SJCRH30 (cell line): ENCODE measurements at regions not wholly inside any gene's neighbourhood (a gene's known extent, or its start where the extent isn't known, plus 50 kb on each side); places are given as distances from the start of the nearest gene placed in this dataset.
A peak's percentile ranks its signal among the peaks of the same experiment; 100 is the strongest.
"Not testable (repeated sequence)": the region's sequence is repeated elsewhere in the genome, so short reads cannot be mapped to it uniquely, and the experiment has no call there.

Experiments
- DNase-seq, 2 experiments: peaks; one replicate each; pipeline ENCODE4 v3.0.0-alpha.2; 2015 to 2020
- H3K27ac ChIP-seq: fragments of 250-450 bp; sonication (Bioruptor Pico); 2 replicates; pipeline ENCODE4 v1.5.1; 2020; ENCODE audit warnings: mild to moderate bottlenecking, moderate library complexity
- H3K27me3 ChIP-seq: fragments of 250-450 bp; sonication (Bioruptor Pico); 2 replicates; pipeline ENCODE4 v1.5.1; 2020; ENCODE audit warnings: mild to moderate bottlenecking, moderate library complexity
- H3K36me3 ChIP-seq: fragments of 250-450 bp; sonication (Bioruptor Pico); 2 replicates; pipeline ENCODE4 v1.5.1; 2020; ENCODE audit warnings: mild to moderate bottlenecking, moderate library complexity
- H3K4me1 ChIP-seq: fragments of 250-450 bp; sonication (Bioruptor Pico); 2 replicates; pipeline ENCODE4 v1.5.1; 2020; ENCODE audit warnings: mild to moderate bottlenecking, moderate library complexity
- H3K4me3 ChIP-seq: fragments of 250-450 bp; sonication (Bioruptor Pico); 2 replicates; pipeline ENCODE4 v1.5.1; 2020; ENCODE audit warnings: mild to moderate bottlenecking, moderate library complexity
- H3K9me3 ChIP-seq: fragments of 250-450 bp; sonication (Bioruptor Pico); replicated peaks from 2 replicates; pipeline ENCODE4 v1.5.1; 2020; ENCODE audit warnings: mild to moderate bottlenecking, moderate library complexity

DNA sequence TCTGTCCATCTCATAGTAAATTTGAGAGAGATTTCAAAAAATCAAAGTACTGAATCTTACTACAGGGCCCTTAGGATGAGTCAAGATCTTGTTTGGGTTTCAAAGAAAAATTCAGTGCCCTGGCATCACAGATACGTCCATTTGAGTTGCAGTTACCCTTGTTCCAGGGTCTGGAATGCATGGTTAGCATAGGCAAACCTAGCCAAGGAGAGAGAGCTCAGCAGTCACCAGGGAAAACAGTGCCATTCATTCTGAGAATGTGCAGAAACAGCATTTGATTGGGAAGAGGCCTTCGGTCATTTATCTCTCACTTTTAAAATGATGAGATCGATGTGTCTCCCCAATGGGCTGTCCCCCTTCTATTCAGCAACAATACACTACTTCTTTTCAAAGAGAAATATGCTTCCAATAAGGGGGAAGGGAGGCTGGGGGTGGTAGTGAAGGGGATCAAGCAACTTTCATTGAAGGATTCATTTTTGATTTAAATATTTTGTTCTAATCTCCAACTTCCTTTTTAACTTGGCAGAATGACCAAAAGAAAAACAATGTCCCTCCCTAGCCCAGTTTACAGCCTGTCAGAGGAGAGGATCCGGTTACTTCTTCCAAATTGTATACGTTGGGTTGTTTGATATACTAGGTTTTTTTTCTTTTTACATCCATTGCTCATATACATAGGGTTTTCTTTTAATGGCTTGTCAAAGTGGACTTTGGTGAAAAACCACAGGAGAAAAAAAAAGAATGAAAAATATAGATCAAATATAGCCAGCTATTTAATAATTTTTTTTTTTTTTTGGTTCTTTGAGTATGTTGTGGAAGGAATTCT is 491.1 kb downstream of the CCDC171 start:
- H3K27me3 ChIP-seq: no peaks in the 10 kb centered on the region
- no peaks in the 10 kb centered on the region for H3K9me3 ChIP-seq
- H3K4me3 ChIP-seq: no peak overlapping the region
- DNase-seq: peak in 1 of 2 experiments; percentile 54
- no peaks in the 10 kb centered on the region for H3K36me3 ChIP-seq
- peak overlapping the region; percentile 36 for H3K27ac ChIP-seq
- peaks cover 16% of the 10 kb centered on the region for H3K4me1 ChIP-seq

DNA sequence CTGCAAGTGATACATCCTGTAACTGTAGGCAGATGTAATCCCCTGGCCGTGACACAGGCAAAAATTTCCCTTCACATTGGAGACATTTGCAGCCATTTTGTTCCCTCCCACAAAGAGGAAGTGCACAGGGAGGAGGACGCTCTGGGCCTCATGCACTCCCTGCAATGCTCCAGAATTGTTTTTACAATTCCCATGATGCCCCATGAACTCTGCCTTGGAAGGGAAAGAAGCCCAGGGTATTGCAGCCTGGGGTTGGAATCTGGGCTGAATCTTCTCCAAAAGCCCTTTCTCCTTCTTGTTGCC is 491.7 kb downstream of the CCDC171 start:
- Histone ChIP-seq H3K27ac (peak overlapping the region; percentile 36), H3K9me3 (no peaks in the 10 kb centered on the region), H3K4me3 (no peak overlapping the region), H3K27me3 (no peaks in the 10 kb centered on the region), H3K36me3 (no peaks in the 10 kb centered on the region), H3K4me1 (peaks cover 16% of the 10 kb centered on the region)
- peak in 1 of 2 experiments; percentile 60 for DNase-seq

DNA sequence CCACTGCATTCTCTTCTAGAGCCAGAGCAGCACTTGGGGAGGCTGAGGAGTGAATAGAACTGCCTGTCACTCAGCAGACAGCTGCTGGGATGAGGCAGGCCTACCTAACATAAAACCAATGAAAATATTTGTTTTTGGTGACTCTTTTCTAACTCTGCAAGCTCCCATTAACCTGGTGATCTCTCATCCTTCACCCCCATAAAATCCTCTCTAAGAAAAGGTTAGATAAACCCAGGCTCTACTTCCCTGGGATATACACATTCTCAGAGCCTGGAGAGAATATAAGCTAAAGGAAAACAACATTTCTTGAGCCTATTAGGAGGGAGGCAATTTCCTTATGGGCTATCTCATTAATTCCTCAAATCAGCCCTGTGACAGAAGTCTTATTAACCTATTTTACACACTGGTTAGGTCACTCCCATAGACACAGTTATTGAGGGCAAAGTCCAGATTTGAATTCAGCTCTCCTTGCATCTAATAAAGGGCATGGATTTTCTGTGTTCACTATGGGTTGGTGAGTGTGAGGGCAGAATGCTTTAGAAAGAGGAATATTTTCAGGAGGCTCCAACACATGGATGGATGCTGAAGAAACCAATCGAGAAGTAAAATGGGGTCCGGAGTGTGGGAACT is 492.9 kb downstream of the CCDC171 start:
- H3K4me3 ChIP-seq: no peak overlapping the region
- no peaks in the 10 kb centered on the region for H3K27me3 ChIP-seq
- DNase-seq: no peak
- H3K36me3 ChIP-seq: no peaks in the 10 kb centered on the region
- H3K27ac ChIP-seq: no peak overlapping the region
- H3K4me1 ChIP-seq: peaks cover 16% of the 10 kb centered on the region
- no peaks in the 10 kb centered on the region for H3K9me3 ChIP-seq

DNA sequence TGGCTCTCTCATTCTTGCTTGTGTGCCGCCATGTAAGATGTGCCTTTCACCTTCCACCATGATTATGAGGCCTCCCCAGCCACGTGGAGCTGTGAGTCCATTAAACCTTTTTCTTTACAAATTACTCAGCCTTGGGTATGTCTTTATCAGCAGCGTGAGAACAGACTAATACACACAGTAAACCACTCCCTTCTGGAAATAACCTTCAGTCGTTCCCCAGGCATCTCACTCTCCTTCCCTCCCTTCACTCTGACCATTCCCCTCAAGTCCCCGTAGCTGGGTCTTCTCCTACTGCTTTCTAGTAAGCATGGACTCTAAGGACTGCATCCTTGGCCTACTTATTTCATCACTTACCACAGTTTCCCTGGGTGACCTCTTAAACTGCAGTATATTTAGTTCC is 493.9 kb downstream of the CCDC171 start:
- Histone ChIP-seq H3K27ac (no peak overlapping the region), H3K4me3 (no peak overlapping the region), H3K27me3 (no peaks in the 10 kb centered on the region), H3K9me3 (no peaks in the 10 kb centered on the region), H3K4me1 (peaks cover 16% of the 10 kb centered on the region), H3K36me3 (no peaks in the 10 kb centered on the region)
- no peak for DNase-seq

DNA sequence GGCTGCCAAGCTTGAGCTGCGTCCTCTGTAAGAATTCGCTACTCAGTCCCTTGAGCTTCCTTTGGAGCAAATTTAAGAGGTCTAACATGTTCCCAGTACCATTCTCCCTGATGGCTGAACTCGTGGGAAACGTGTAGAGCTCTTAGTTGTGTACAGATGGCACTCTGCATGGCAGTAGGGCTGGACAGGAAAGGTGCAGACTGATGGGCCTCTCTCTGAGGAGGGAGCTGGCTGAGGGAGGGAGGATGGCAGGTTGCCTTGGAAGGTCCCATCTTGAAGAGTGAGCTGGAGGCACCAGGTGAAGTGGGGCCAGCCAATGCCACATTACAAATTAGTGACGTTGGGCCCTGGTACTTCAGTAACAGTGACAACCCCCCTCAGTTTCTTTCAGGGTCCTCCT is 495.3 kb downstream of the CCDC171 start:
- DNase-seq: no peak
- Histone ChIP-seq H3K9me3 (no peaks in the 10 kb centered on the region), H3K4me3 (no peak overlapping the region), H3K4me1 (peaks cover 16% of the 10 kb centered on the region), H3K36me3 (no peaks in the 10 kb centered on the region), H3K27ac (no peak overlapping the region), H3K27me3 (no peaks in the 10 kb centered on the region)

DNA sequence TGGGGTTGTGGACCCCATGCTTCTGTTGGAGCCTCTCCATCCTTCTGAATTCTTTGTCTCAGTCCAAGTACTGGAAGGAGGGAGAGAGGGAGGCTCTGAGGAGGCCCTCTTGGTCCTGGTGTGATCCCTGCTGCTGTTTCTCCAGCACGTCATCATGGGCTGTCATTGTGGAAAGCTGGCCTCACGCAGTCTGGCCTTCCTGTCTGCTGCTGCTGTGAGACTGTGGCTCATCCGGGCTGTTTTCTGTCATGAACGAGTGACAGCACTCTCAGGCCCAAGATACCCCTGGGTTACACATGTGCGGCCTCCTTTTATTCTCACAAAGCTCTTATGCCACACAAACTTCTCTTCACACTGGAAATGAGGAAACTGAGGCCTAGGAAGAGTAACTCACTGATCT is 499.3 kb downstream of the CCDC171 start:
- no peak for DNase-seq
- no peaks in the 10 kb centered on the region for H3K36me3 ChIP-seq
- no peak overlapping the region for H3K27ac ChIP-seq
- H3K9me3 ChIP-seq: no peaks in the 10 kb centered on the region
- H3K4me1 ChIP-seq: no peaks in the 10 kb centered on the region; the same call in 1 of the 2 replicates
- no peaks in the 10 kb centered on the region for H3K27me3 ChIP-seq
- no peak overlapping the region for H3K4me3 ChIP-seq

DNA sequence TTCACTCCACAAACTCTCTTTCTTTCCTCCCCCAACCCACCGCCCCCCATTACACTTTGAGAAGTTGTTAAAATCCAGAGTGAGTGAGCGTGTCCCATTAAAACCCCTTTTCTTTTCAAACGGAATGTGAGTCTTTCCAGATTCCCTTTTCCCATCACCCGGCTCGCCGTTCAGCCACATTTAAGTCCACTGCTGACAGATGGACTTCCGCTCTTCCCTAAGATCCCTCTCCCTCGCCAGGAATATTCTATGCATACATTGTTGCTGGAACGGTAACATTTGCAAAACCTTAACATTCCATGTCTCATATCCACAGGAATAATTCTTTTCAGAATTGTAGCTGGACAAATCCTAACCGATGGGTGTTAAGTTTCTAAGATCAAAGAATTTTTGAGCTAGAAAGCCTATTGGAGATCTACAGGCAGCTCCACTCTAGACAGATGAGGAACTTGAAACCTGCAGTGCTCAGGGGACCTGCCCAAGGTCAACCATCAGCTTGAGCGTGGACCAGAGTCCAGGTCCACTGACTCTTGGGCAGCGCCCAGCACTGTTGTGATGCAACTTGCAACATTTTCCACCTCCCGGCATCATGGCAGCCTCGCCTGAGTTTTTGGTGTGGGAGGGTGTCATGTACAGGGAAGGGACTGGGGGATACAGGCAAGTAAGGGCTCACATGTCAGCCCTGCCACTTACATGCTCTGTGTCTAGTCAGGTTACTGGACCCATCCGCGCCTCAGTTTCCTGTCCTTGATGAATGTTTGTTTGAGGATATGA is 500.1 kb downstream of the CCDC171 start:
- H3K27me3 ChIP-seq: no peaks in the 10 kb centered on the region
- no peak for DNase-seq
- no peak overlapping the region for H3K4me3 ChIP-seq
- H3K36me3 ChIP-seq: no peaks in the 10 kb centered on the region
- H3K9me3 ChIP-seq: no peaks in the 10 kb centered on the region
- no peak overlapping the region for H3K27ac ChIP-seq
- H3K4me1 ChIP-seq: peaks cover 4% of the 10 kb centered on the region

DNA sequence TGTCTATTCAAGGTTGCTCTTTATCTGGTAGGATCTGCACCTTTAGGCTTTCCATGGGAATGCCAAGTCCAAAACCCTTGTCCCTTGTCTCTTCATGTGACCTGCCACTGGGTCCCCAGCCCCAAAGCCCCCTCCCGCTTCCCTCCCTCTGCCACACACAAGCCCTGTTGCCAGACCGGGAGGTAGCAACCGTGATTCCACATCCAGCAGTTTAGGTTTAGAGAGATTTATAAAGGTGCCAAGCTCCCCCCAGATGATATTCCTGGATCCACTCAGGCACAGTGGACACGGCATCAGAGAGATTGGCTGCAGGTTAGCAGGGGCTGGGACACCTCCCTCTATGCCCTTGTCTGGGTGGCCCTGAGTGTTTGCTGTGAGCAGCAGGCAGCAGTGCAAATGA is 504.7 kb downstream of the CCDC171 start:
- DNase-seq: no peak
- H3K36me3 ChIP-seq: no peaks in the 10 kb centered on the region
- no peaks in the 10 kb centered on the region for H3K9me3 ChIP-seq
- H3K27ac ChIP-seq: no peak overlapping the region
- H3K27me3 ChIP-seq: no peaks in the 10 kb centered on the region
- H3K4me1 ChIP-seq: peaks cover 10% of the 10 kb centered on the region
- no peak overlapping the region for H3K4me3 ChIP-seq

DNA sequence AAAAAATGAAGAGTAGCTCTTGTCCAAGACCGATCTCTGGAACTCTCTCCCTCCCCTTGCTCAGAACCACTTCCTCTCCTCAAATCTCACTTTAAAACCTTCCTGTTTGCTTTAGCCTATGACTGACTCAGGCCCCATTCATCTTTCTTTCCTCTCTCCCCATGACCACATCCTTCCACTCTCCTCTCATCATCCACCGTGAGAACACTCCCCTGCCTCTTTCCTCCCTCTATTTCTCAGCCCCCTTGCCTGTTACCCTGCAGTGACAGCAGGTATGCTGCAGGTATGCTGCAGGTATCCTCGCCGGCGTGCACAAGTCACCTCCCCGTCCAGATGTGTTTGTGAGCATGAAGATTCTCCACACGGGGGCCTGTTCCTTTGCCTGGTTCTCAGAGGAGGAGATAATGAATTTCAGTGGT is 505.3 kb downstream of the CCDC171 start:
- no peaks in the 10 kb centered on the region for H3K9me3 ChIP-seq
- peak in 1 of 2 experiments; percentile 34 for DNase-seq
- no peaks in the 10 kb centered on the region for H3K36me3 ChIP-seq
- no peaks in the 10 kb centered on the region for H3K27me3 ChIP-seq
- peaks cover 10% of the 10 kb centered on the region for H3K4me1 ChIP-seq
- no peak overlapping the region for H3K4me3 ChIP-seq
- no peak overlapping the region for H3K27ac ChIP-seq

DNA sequence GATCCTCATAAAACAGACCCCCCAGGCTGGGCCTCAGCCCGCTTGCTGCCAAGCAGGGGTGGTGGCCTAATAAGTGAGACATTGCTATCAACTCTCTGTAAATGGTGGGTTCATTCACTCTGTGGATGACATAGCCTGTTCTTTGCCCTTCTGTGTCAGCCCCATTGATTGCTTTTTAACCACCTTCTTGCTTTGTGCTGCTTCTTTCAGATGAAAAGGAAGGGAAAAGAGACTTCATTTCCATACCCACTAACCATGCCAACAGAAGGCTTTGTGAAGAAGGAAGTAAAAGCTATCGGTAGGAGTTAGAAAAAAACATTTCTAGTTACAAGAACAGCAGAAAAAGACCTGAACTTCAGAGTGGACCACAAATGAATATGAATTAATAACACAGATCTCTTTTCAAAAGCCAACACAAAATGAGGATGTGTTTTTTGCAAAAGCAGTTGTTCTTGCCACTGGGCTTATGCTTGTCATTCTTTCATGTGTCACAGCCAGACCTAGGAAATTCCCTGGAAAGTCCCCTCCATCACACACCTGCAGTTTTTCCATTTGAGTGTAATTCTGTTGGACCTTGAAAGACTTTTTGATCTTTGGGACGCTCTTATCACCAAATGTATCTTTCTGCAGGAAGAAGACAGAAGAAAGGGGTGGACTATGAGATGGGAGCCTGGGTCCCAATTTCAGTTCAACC is 507.7 kb downstream of the CCDC171 start:
- DNase-seq: no peak
- Histone ChIP-seq H3K4me3 (no peak overlapping the region), H3K27me3 (no peaks in the 10 kb centered on the region), H3K4me1 (peaks cover 10% of the 10 kb centered on the region), H3K27ac (no peak overlapping the region), H3K9me3 (no peaks in the 10 kb centered on the region), H3K36me3 (no peaks in the 10 kb centered on the region)

DNA sequence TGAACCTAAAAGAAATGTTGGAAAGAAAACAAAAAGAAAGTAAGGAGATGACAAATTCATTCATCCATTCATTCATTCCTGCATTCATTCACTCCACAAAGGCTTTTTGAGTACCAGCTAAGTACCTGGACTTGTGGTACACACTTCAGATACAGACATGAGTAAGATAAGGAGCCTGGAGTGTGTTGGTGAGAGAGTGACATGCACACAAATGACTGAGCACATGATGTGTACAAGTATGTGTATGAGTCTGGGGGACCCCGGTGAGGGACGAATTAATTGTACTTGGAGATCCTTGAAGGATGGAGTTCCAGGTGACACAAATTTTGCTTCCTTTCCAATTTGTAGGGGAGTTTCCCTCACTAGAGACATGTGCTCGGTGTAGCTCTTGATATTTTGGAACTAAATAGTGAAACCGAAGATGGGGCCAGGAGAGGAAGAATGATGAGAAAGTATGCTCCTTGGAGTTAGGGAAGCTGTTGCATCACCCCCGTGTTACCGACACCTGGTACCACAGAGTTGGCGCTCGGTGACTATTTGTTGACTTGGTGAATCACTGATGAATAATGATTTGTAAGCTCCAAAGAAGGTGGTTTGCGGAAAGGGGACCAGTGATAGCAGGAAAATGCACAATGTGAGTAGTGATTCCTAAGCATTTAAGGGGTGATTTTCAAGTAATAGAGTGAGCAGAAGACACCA is 509.8 kb downstream of the CCDC171 start:
- Histone ChIP-seq H3K4me3 (no peak overlapping the region), H3K36me3 (no peaks in the 10 kb centered on the region), H3K27me3 (no peaks in the 10 kb centered on the region), H3K27ac (no peak overlapping the region), H3K4me1 (peaks cover 6% of the 10 kb centered on the region), H3K9me3 (no peaks in the 10 kb centered on the region)
- DNase-seq: no peak

DNA sequence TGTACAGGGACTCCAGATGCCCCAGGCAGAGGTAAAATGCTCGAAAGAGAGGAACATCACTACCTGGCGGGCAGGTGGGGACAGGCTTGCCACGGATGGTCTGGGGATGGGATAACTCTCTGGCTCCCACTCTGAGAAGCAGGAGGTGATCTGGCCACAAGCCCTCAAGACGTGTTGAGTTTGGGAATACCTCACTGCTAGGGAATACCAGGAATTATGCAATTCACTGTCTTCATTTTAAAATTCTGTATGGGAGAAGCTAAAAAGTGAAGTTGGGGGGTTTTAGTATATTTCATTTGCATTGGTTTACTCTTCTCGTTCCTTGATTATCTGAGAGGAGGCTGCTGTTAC is 510.4 kb downstream of the CCDC171 start:
- H3K4me3 ChIP-seq: no peak overlapping the region

DNA sequence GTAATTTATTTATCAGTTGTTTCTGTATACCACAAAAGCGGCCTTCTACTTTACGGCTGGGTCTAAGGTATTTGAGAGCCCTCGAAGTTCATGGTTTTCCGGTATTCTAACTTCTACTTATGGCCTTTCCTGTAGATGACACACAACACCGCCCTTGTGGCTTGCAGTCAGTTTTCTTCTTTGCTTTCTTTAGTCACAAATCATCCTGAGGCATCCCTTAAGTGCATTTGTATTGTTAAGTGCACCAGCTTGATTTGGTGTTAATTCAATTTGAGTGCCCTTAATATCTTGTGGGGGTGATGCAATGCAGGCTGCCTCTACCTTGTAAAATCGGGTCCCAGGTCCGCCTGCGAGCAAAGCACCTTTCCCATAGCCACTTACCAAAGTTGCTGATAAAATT is 511.9 kb downstream of the CCDC171 start:
- Histone ChIP-seq H3K36me3 (no peaks in the 10 kb centered on the region), H3K9me3 (no peaks in the 10 kb centered on the region), H3K27ac (no peak overlapping the region), H3K27me3 (no peaks in the 10 kb centered on the region), H3K4me3 (no peak overlapping the region), H3K4me1 (no peaks in the 10 kb centered on the region)
- no peak for DNase-seq

More for the DNA sequence above, 510.4 kb downstream of the CCDC171 start:
- H3K27me3 ChIP-seq: no peaks in the 10 kb centered on the region
- no peak for DNase-seq
- H3K9me3 ChIP-seq: no peaks in the 10 kb centered on the region
- H3K4me1 ChIP-seq: peaks cover 4% of the 10 kb centered on the region; the same call in 1 of the 2 replicates
- H3K36me3 ChIP-seq: no peaks in the 10 kb centered on the region
- no peak overlapping the region for H3K27ac ChIP-seq

DNA sequence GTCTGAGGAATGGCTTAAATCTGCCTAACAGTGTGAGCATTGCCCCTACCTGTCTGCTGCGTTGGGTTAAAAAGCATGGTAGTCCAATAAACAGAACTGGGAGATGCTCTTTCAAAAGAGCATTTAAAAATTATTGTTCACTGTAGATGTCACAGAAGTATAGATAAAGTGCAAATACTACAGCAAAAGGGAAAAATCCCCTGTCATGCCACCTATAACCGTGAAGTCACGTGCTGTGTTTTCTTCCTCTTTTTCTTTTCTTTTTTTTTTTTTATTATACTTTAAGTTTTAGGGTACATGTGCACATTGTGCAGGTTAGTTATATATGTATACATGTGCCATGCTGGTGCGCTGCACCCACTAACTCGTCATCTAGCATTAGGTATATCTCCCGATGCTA is 513.4 kb downstream of the CCDC171 start:
- H3K4me1 ChIP-seq, DNase-seq, H3K27me3 ChIP-seq, H3K4me3 ChIP-seq, H3K9me3 ChIP-seq, H3K27ac ChIP-seq, H3K36me3 ChIP-seq: not testable (repeated sequence)
